HL-60 (cell line): ENCODE measurements at regions not wholly inside any gene's neighbourhood (a gene's known extent, or its start where the extent isn't known, plus 50 kb on each side); places are given as distances from the start of the nearest gene placed in this dataset.

Experiments
- DNase-seq, 2 experiments: peaks; one replicate each; pipeline ENCODE4 v3.0.0-alpha.2; 2010 to 2020; ENCODE audit warnings: low read depth in 1 of 2, low spot score in 1 of 2
- H3K27ac ChIP-seq: fragments of 250-450 bp; sonication (Bioruptor Pico); replicated peaks from 2 replicates; pipeline ENCODE4 v1.5.1; 2020; ENCODE audit warnings: mild to moderate bottlenecking, moderate library complexity
- H3K27me3 ChIP-seq: fragments of 250-450 bp; sonication (Bioruptor Pico); 2 replicates; pipeline ENCODE4 v1.5.1; 2021; ENCODE audit warnings: mild to moderate bottlenecking, moderate library complexity; ENCODE audit not compliant: insufficient read depth, poor library complexity, severe bottlenecking
- H3K4me3 ChIP-seq: replicated peaks from 2 replicates; pipeline ENCODE4 v1.5.1; 2011; ENCODE audit warnings: mild to moderate bottlenecking, control low read depth, low read length; ENCODE audit not compliant: insufficient read depth
- GABPA ChIP-seq: IDR thresholded peaks from 2 replicates; pipeline ENCODE4 v1.6.1; 2012; ENCODE audit warnings: low read depth
- POLR2AphosphoS5 ChIP-seq: IDR thresholded peaks from 2 replicates; pipeline ENCODE4 v1.6.1; 2012; ENCODE audit warnings: low read depth
- SPI1 ChIP-seq: IDR thresholded peaks from 2 replicates; pipeline ENCODE4 v1.6.1; 2012; ENCODE audit warnings: low read depth, mild to moderate bottlenecking, borderline replicate concordance
- TF ChIP-seq, protein P1 (sequence below): IDR thresholded peaks from one replicate; pipeline ENCODE4 v1.5.1; 2011; ENCODE audit warnings: low read length, control low read depth, inconsistent platforms; ENCODE audit not compliant: insufficient read depth
- TF ChIP-seq, protein P2 (sequence below): IDR thresholded peaks from 2 replicates; pipeline ENCODE4 v1.6.1; 2012; ENCODE audit warnings: low read depth; ENCODE audit not compliant: insufficient replicate concordance

DNA sequence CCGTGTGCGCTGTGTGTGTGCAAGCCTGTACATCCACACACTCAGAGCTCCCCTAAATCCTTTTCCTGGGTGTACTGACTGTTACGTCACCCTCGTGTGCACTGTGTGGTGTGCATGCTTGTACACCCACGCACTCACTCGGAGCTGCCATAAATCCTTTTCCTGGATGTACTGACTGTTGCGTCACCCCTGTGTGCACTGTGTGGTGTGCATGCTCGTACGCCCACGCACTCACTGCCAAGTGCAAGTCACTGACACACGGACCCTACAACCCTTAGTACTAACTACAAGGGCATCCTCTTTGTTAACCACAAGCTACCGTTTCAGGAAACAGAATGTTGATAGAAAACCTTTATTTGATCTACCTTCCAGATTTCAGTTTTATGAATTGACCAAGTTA is 983.4 kb downstream of the EFNB2 start:
- no peak overlapping the region for H3K4me3 ChIP-seq
- peak; percentile 17 to 28 for DNase-seq
- no peaks in the 10 kb centered on the region for H3K27me3 ChIP-seq
- H3K27ac ChIP-seq, result no peak overlapping the region
- TF ChIP-seq POLR2AphosphoS5, result peak; percentile 39; the same call in 1 of the 2 replicates
- TF ChIP-seq, protein P1, sequence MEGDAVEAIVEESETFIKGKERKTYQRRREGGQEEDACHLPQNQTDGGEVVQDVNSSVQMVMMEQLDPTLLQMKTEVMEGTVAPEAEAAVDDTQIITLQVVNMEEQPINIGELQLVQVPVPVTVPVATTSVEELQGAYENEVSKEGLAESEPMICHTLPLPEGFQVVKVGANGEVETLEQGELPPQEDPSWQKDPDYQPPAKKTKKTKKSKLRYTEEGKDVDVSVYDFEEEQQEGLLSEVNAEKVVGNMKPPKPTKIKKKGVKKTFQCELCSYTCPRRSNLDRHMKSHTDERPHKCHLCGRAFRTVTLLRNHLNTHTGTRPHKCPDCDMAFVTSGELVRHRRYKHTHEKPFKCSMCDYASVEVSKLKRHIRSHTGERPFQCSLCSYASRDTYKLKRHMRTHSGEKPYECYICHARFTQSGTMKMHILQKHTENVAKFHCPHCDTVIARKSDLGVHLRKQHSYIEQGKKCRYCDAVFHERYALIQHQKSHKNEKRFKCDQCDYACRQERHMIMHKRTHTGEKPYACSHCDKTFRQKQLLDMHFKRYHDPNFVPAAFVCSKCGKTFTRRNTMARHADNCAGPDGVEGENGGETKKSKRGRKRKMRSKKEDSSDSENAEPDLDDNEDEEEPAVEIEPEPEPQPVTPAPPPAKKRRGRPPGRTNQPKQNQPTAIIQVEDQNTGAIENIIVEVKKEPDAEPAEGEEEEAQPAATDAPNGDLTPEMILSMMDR, result no peak

DNA sequence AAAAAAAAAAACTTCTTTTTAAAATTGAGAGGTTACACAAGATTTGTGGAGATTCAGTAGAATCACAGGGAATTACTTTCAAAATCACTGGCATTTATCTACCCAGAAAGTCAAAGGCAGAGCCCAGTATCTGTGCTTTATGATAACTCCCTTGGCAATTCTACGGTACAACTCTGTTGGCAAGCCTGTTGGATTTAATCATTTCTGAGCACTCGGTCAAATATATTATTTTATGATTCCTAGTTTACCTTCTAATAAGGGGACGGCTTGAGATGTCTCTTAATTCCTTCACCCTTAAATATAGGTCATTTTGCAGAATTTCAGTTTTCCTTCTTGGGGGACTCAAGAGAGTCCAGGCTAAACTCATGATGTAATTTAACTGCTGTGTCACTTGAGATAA is 987.6 kb downstream of the EFNB2 start:
- no peaks in the 10 kb centered on the region for H3K27me3 ChIP-seq
- DNase-seq, result no peak
- no peak for TF ChIP-seq POLR2AphosphoS5
- H3K4me3 ChIP-seq, result no peak overlapping the region
- no peak overlapping the region for H3K27ac ChIP-seq

DNA sequence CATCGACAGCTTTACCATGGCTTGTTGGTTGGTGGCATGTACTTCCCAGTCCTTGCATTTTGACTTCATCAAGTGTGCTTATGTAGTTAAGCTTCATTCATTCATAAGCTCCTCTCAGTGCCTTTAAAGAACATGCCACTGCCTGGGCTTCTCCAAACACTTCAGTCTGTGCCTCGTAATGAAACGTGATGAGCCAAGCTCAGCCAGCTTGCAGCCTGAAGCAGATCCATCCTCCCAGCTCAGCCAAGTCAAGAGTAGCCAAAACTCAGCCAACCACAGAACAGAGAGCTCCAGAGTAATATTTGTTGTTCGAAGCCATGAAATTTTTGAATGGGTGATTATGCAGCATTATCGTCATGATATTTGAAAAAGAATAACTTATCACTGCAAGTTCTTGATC is 989.7 kb downstream of the EFNB2 start:
- Histone ChIP-seq H3K4me3 (no peak overlapping the region), H3K27me3 (no peaks in the 10 kb centered on the region), H3K27ac (no peak overlapping the region)
- DNase-seq, result no peak
- no peak for TF ChIP-seq SPI1
- TF ChIP-seq, protein P2, sequence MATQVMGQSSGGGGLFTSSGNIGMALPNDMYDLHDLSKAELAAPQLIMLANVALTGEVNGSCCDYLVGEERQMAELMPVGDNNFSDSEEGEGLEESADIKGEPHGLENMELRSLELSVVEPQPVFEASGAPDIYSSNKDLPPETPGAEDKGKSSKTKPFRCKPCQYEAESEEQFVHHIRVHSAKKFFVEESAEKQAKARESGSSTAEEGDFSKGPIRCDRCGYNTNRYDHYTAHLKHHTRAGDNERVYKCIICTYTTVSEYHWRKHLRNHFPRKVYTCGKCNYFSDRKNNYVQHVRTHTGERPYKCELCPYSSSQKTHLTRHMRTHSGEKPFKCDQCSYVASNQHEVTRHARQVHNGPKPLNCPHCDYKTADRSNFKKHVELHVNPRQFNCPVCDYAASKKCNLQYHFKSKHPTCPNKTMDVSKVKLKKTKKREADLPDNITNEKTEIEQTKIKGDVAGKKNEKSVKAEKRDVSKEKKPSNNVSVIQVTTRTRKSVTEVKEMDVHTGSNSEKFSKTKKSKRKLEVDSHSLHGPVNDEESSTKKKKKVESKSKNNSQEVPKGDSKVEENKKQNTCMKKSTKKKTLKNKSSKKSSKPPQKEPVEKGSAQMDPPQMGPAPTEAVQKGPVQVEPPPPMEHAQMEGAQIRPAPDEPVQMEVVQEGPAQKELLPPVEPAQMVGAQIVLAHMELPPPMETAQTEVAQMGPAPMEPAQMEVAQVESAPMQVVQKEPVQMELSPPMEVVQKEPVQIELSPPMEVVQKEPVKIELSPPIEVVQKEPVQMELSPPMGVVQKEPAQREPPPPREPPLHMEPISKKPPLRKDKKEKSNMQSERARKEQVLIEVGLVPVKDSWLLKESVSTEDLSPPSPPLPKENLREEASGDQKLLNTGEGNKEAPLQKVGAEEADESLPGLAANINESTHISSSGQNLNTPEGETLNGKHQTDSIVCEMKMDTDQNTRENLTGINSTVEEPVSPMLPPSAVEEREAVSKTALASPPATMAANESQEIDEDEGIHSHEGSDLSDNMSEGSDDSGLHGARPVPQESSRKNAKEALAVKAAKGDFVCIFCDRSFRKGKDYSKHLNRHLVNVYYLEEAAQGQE, result no peak
- no peak for TF ChIP-seq POLR2AphosphoS5
- TF ChIP-seq, protein P1, result no peak
- TF ChIP-seq GABPA, result no peak

DNA sequence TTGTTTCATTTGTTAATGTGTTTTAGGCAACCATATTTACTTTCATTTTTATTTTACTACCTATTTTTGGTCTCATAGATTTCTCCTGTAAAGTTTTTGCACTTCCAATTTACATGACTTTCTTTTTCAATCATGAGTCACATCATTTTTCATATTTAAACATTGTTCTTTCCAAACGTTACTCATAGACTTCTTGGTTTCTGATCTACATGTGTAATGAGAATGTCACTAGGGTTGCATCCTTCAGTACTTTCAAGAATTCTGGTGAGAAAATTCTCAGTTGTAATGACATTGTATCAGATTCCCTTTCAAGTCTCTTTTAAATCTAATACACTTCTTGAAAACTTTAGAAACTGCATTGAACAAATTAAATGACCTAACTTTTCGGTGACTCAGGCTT is 991.7 kb downstream of the EFNB2 start:
- Histone ChIP-seq H3K4me3 (no peak overlapping the region), H3K27ac (no peak overlapping the region), H3K27me3 (no peaks in the 10 kb centered on the region)
- TF ChIP-seq GABPA (no peak), SPI1 (no peak), POLR2AphosphoS5 (no peak)
- TF ChIP-seq, protein P2, result no peak
- TF ChIP-seq, protein P1, result no peak
- no peak for DNase-seq
